Nephron progenitor cell (in vitro differentiated cells): ENCODE measurements at regions not wholly inside any gene's neighbourhood (a gene's known extent, or its start where the extent isn't known, plus 50 kb on each side); places are given as distances from the start of the nearest gene placed in this dataset.
"Not testable (repeated sequence)": the region's sequence is repeated elsewhere in the genome, so short reads cannot be mapped to it uniquely, and the experiment has no call there.

Source experiments
- DNase-seq: peaks from one replicate; pipeline ENCODE4 v3.0.0; 2021
- H3K27ac Mint-ChIP-seq: 2 replicates; pipeline ENCODE4 v1.8.0; 2021; ENCODE audit warnings: mild to moderate bottlenecking, moderate library complexity, mixed read lengths
- H3K27me3 Mint-ChIP-seq: 2 replicates; pipeline ENCODE4 v1.8.0; 2021; ENCODE audit warnings: mild to moderate bottlenecking, low read depth, mixed read lengths; ENCODE audit not compliant: poor library complexity
- H3K36me3 Mint-ChIP-seq: 2 replicates; pipeline ENCODE4 v1.8.0; 2021; ENCODE audit warnings: low read depth, mixed read lengths
- H3K4me1 Mint-ChIP-seq: 2 replicates; pipeline ENCODE4 v1.8.0; 2021; ENCODE audit warnings: mixed read lengths
- H3K4me3 Mint-ChIP-seq: 2 replicates; pipeline ENCODE4 v1.8.0; 2021; ENCODE audit warnings: mild to moderate bottlenecking, moderate library complexity, mixed read lengths
- H3K9me3 Mint-ChIP-seq: 2 replicates; pipeline ENCODE4 v1.8.0; 2021; ENCODE audit warnings: mild to moderate bottlenecking, moderate library complexity, mixed read lengths
- CTCF ChIP-seq: fragments of 200-600 bp; sonication (generic); IDR thresholded peaks from 2 replicates; pipeline ENCODE4 v1.5.0; 2021; ENCODE audit warnings: antibody characterized with exemption

GRCh38 chr16:75952124-75952523 is 225.8 kb upstream of the CPHXL start:
- DNase-seq, result no peak
- Mint-ChIP-seq H3K9me3 (no peaks in the 10 kb centered on the region), H3K36me3 (no peaks in the 10 kb centered on the region), H3K27me3 (peaks cover 1% of the 10 kb centered on the region), H3K4me3 (no peak overlapping the region), H3K27ac (no peak overlapping the region), H3K4me1 (no peaks in the 10 kb centered on the region)
- TF ChIP-seq CTCF, result no peak

- H3K27ac Mint-ChIP-seq, result no peak overlapping the region
- no peaks in the 10 kb centered on the region for H3K9me3 Mint-ChIP-seq
- TF ChIP-seq CTCF, result no peak
- peaks cover 3% of the 10 kb centered on the region for H3K27me3 Mint-ChIP-seq
- no peaks in the 10 kb centered on the region for H3K36me3 Mint-ChIP-seq
- H3K4me1 Mint-ChIP-seq, result no peaks in the 10 kb centered on the region
- no peak for DNase-seq
- H3K4me3 Mint-ChIP-seq, result no peak overlapping the region
These were observed 231.6 kb upstream of the CPHXL start for GRCh38 chr16:75957870-75958269.

- no peak overlapping the region for H3K27ac Mint-ChIP-seq
- no peaks in the 10 kb centered on the region for H3K36me3 Mint-ChIP-seq
- H3K4me3 Mint-ChIP-seq, result no peak overlapping the region
- no peak for DNase-seq
- H3K4me1 Mint-ChIP-seq, result no peaks in the 10 kb centered on the region
- no peak for TF ChIP-seq CTCF
- H3K27me3 Mint-ChIP-seq, result peaks cover 17% of the 10 kb centered on the region
- no peaks in the 10 kb centered on the region for H3K9me3 Mint-ChIP-seq
These were observed 239.4 kb upstream of the CPHXL start for GRCh38 chr16:75965504-75966374.

- not testable (repeated sequence) for H3K27ac Mint-ChIP-seq, H3K4me3 Mint-ChIP-seq, H3K36me3 Mint-ChIP-seq, H3K9me3 Mint-ChIP-seq, DNase-seq, H3K4me1 Mint-ChIP-seq
- H3K27me3 Mint-ChIP-seq, result peaks cover 14% of the 10 kb centered on the region
These were observed 242.8 kb upstream of the CPHXL start for GRCh38 chr16:75969120-75969519.

GRCh38 chr16:75971334-75971733 is 245.0 kb upstream of the CPHXL start:
- Mint-ChIP-seq H3K4me1 (no peaks in the 10 kb centered on the region), H3K36me3 (no peaks in the 10 kb centered on the region), H3K27me3 (peaks cover 14% of the 10 kb centered on the region), H3K4me3 (no peak overlapping the region), H3K27ac (no peak overlapping the region), H3K9me3 (no peaks in the 10 kb centered on the region)
- no peak for TF ChIP-seq CTCF
- no peak for DNase-seq

- no peak overlapping the region for H3K4me3 Mint-ChIP-seq
- no peak for DNase-seq
- H3K9me3 Mint-ChIP-seq, result peaks cover 4% of the 10 kb centered on the region
- no peaks in the 10 kb centered on the region for H3K27me3 Mint-ChIP-seq
- no peaks in the 10 kb centered on the region for H3K36me3 Mint-ChIP-seq
- no peaks in the 10 kb centered on the region for H3K4me1 Mint-ChIP-seq
- H3K27ac Mint-ChIP-seq, result no peak overlapping the region
- no peak for TF ChIP-seq CTCF
These were observed 257.0 kb upstream of the CPHXL start for GRCh38 chr16:75983296-75983695.
